Tibial nerve (tissue), 4 donors: ENCODE measurements at regions not wholly inside any gene's neighbourhood (a gene's known extent, or its start where the extent isn't known, plus 50 kb on each side); places are given as distances from the start of the nearest gene placed in this dataset.

Experiments used
- EP300 ChIP-seq, 2 donors: sonication (generic); formaldehyde crosslinking; IDR thresholded peaks; one replicate each; pipeline ENCODE4 v1.6.1; 2017; ENCODE audit warnings: antibody characterized with exemption in 2 of 2, mild to moderate bottlenecking in 1 of 2
- TF ChIP-seq, protein P1 (sequence below), 5 experiments: fragments of 200-600 bp in 3 of 5; fragments of 450-650 bp in 2 of 5; sonication (generic) in 3 of 5; IDR thresholded peaks; one replicate each; pipeline ENCODE4 v1.5.1; 2016 to 2019; ENCODE audit warnings: antibody characterized with exemption in 5 of 5, mild to moderate bottlenecking in 3 of 5, moderate library complexity in 2 of 5

DNA sequence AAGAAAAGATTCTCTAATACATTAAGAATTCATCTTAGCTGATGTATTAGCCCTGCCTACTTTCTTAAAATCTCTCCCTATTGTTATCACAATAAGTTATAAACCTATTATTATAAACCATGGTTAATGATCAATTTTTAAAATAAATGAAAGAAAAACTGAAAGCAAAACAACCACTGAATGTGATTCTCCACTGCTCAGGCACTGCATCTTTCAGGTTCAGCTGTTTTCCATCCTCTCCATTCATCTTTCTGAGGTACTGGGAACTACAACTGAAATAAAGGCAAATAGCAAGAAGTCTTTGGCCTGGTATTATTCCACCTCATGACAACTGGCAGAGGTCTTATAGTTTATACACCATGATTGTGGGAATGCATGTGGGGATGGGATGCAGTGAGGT lies 798.9 kb upstream of the AADAT start:
- TF ChIP-seq EP300 (IDR thresholded peaks at IDR 0.05) = no peak
- TF ChIP-seq, protein P1, sequence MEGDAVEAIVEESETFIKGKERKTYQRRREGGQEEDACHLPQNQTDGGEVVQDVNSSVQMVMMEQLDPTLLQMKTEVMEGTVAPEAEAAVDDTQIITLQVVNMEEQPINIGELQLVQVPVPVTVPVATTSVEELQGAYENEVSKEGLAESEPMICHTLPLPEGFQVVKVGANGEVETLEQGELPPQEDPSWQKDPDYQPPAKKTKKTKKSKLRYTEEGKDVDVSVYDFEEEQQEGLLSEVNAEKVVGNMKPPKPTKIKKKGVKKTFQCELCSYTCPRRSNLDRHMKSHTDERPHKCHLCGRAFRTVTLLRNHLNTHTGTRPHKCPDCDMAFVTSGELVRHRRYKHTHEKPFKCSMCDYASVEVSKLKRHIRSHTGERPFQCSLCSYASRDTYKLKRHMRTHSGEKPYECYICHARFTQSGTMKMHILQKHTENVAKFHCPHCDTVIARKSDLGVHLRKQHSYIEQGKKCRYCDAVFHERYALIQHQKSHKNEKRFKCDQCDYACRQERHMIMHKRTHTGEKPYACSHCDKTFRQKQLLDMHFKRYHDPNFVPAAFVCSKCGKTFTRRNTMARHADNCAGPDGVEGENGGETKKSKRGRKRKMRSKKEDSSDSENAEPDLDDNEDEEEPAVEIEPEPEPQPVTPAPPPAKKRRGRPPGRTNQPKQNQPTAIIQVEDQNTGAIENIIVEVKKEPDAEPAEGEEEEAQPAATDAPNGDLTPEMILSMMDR (IDR thresholded peaks at IDR 0.05) = no peak
